ENCODE measurements at regions not wholly inside any gene's neighbourhood (a gene's known extent, or its start where the extent isn't known, plus 50 kb on each side); places are given as distances from the start of the nearest gene placed in this dataset.
"Not testable (repeated sequence)": the region's sequence is repeated elsewhere in the genome, so short reads cannot be mapped to it uniquely, and the experiment has no call there.

GRCh38 chr9:22970434-22970975, 523.9 kb downstream of the DMRTA1 start:
- Histone ChIP-seq H3K9me3 (ENCODE audit: low read length) (no peaks in the 10 kb centered on the region), H3K4me3 (ENCODE audit: low read depth, low read length, poor library complexity, severe bottlenecking) (no peak overlapping the region), H3K36me3 (ENCODE audit: insufficient read depth, low read length) (no peaks in the 10 kb centered on the region), H3K79me2 (ENCODE audit: insufficient read depth, low read depth, low read length) (no peaks in the 10 kb centered on the region), H4K20me1 (ENCODE audit: insufficient read depth, low read length) (no peaks in the 10 kb centered on the region), H3K9me2 (ENCODE audit: insufficient read depth, low read length) (no peaks in the 10 kb centered on the region), H3K4me1 (ENCODE audit: insufficient read depth, low read length, poor library complexity, severe bottlenecking) (no peaks in the 10 kb centered on the region), H3K27ac (ENCODE audit: low read depth, low read length, poor library complexity, severe bottlenecking) (no peak overlapping the region), H2AFZ (ENCODE audit: low read length) (no peak overlapping the region), H3K4me2 (ENCODE audit: low read length) (no peak overlapping the region)
- CTCF ChIA-PET (ENCODE audit: unreplicated experiment), result no interaction called here
- BruUV-seq (replicated peaks), result no TSS peak
- DNase-seq (ENCODE audit: low spot score), result no peak
- intact Hi-C loops (cut with micrococcal nuclease; ENCODE audit: unreplicated experiment), result no loop called here
- TF ChIP-seq CTCF (conservative IDR thresholded peaks at IDR 0.05; ENCODE audit: low read length) (no peak), EZH2phosphoT487 (IDR thresholded peaks at IDR 0.05; ENCODE audit: borderline replicate concordance, low read depth, low read length) (no peak)
- POLR2A ChIA-PET, result no interaction called here

- Histone ChIP-seq H3K4me3 (ENCODE audit: low read depth, low read length, poor library complexity, severe bottlenecking) (no peak overlapping the region), H3K27ac (ENCODE audit: low read depth, low read length, poor library complexity, severe bottlenecking) (no peak overlapping the region), H3K9me3 (ENCODE audit: low read length) (no peaks in the 10 kb centered on the region), H3K4me1 (ENCODE audit: insufficient read depth, low read length, poor library complexity, severe bottlenecking) (no peaks in the 10 kb centered on the region), H4K20me1 (ENCODE audit: insufficient read depth, low read length) (no peaks in the 10 kb centered on the region), H3K36me3 (ENCODE audit: insufficient read depth, low read length) (no peaks in the 10 kb centered on the region), H3K4me2 (ENCODE audit: low read length) (no peak overlapping the region), H2AFZ (ENCODE audit: low read length) (no peak overlapping the region), H3K9me2 (ENCODE audit: insufficient read depth, low read length) (no peaks in the 10 kb centered on the region), H3K79me2 (ENCODE audit: insufficient read depth, low read depth, low read length) (no peaks in the 10 kb centered on the region)
- intact Hi-C loops (cut with micrococcal nuclease; ENCODE audit: unreplicated experiment), result no loop called here
- no peak for DNase-seq (ENCODE audit: low spot score)
- ChIA-PET CTCF (ENCODE audit: unreplicated experiment) (no interaction called here), POLR2A (interaction anchor here (0.6 kb wide), 2 partner anchors 10 to 26 kb away, joined by 3 read pairs; no protein-coding TSS in a partner anchor)
- no TSS peak for BruUV-seq (replicated peaks)
- TF ChIP-seq EZH2phosphoT487 (IDR thresholded peaks at IDR 0.05; ENCODE audit: borderline replicate concordance, low read depth, low read length) (no peak), CTCF (conservative IDR thresholded peaks at IDR 0.05; ENCODE audit: low read length) (no peak)
Observed at GRCh38 chr9:22975951-22976350, 529.3 kb downstream of the DMRTA1 start.

GRCh38 chr9:22976454-22976853, 529.8 kb downstream of the DMRTA1 start:
- Histone ChIP-seq H3K4me3 (ENCODE audit: low read depth, low read length, poor library complexity, severe bottlenecking) (no peak overlapping the region), H3K36me3 (ENCODE audit: insufficient read depth, low read length) (no peaks in the 10 kb centered on the region), H3K4me2 (ENCODE audit: low read length) (no peak overlapping the region), H3K9me2 (ENCODE audit: insufficient read depth, low read length) (no peaks in the 10 kb centered on the region), H3K27ac (ENCODE audit: low read depth, low read length, poor library complexity, severe bottlenecking) (no peak overlapping the region), H3K4me1 (ENCODE audit: insufficient read depth, low read length, poor library complexity, severe bottlenecking) (no peaks in the 10 kb centered on the region), H4K20me1 (ENCODE audit: insufficient read depth, low read length) (no peaks in the 10 kb centered on the region), H3K9me3 (ENCODE audit: low read length) (no peaks in the 10 kb centered on the region), H2AFZ (ENCODE audit: low read length) (no peak overlapping the region), H3K79me2 (ENCODE audit: insufficient read depth, low read depth, low read length) (no peaks in the 10 kb centered on the region)
- CTCF ChIA-PET (ENCODE audit: unreplicated experiment), result no interaction called here
- BruUV-seq (replicated peaks), result no TSS peak
- intact Hi-C loops (cut with micrococcal nuclease; ENCODE audit: unreplicated experiment), result no loop called here
- POLR2A ChIA-PET, result interaction anchor here (0.6 kb wide), 1 partner anchor 10 kb away, joined by 3 read pairs; no protein-coding TSS in a partner anchor
- TF ChIP-seq CTCF (conservative IDR thresholded peaks at IDR 0.05; ENCODE audit: low read length), result no peak
- DNase-seq (ENCODE audit: low spot score), result no peak

- DNase-seq (ENCODE audit: low spot score); H2AFZ ChIP-seq (ENCODE audit: low read length); H3K36me3 ChIP-seq (ENCODE audit: insufficient read depth, low read length); BruUV-seq (replicated peaks); H3K9me2 ChIP-seq (ENCODE audit: insufficient read depth, low read length); H3K4me3 ChIP-seq (ENCODE audit: low read depth, low read length, poor library complexity, severe bottlenecking); H3K4me2 ChIP-seq (ENCODE audit: low read length); H3K9me3 ChIP-seq (ENCODE audit: low read length); CTCF ChIA-PET (ENCODE audit: unreplicated experiment); H3K79me2 ChIP-seq (ENCODE audit: insufficient read depth, low read depth, low read length); H4K20me1 ChIP-seq (ENCODE audit: insufficient read depth, low read length); intact Hi-C loops (cut with micrococcal nuclease; ENCODE audit: unreplicated experiment); H3K4me1 ChIP-seq (ENCODE audit: insufficient read depth, low read length, poor library complexity, severe bottlenecking); H3K27ac ChIP-seq (ENCODE audit: low read depth, low read length, poor library complexity, severe bottlenecking): not testable (repeated sequence)
- POLR2A ChIA-PET, result interaction anchor here (0.6 to 1.3 kb wide), 2 partner anchors 36 to 1204 kb away, joined by 3 to 6 read pairs; no protein-coding TSS in a partner anchor
Observed at GRCh38 chr9:22980429-22980828, 533.8 kb downstream of the DMRTA1 start.

Measured in OCI-LY7 (cell line).